ENCODE measurements at regions not wholly inside any gene's neighbourhood (a gene's known extent, or its start where the extent isn't known, plus 50 kb on each side); places are given as distances from the start of the nearest gene placed in this dataset.

- no peak for TF ChIP-seq CTCF (conservative IDR thresholded peaks at IDR 0.05; ENCODE audit: low read depth in 2 of 2)
- TF ChIP-seq EZH2 (IDR thresholded peaks at IDR 0.05; ENCODE audit: low read depth, unreplicated experiment), result no peak
- no peak for TF ChIP-seq EZH2phosphoT487 (IDR thresholded peaks at IDR 0.05; ENCODE audit: unreplicated experiment)
- TF ChIP-seq JUNB (IDR thresholded peaks at IDR 0.05; ENCODE audit: unreplicated experiment), result no peak
- TF ChIP-seq POLR2AphosphoS5 (IDR thresholded peaks at IDR 0.05; ENCODE audit: low read depth), result no peak
- no peak for TF ChIP-seq REST (IDR thresholded peaks at IDR 0.05; ENCODE audit: unreplicated experiment)
- TF ChIP-seq CREB1 (CRISPR knock-in tag; IDR thresholded peaks at IDR 0.05; ENCODE audit: low read depth), result no peak
- no peak for TF ChIP-seq ZNF114 (CRISPR knock-in tag; IDR thresholded peaks at IDR 0.05)
- no peak for TF ChIP-seq NANOG (IDR thresholded peaks at IDR 0.05; ENCODE audit: borderline replicate concordance)
- no peak for TF ChIP-seq ZNF462 (CRISPR knock-in tag; IDR thresholded peaks at IDR 0.05)
- TF ChIP-seq STAT1 (IDR thresholded peaks at IDR 0.05; ENCODE audit: unreplicated experiment), result no peak
- no peak for TF ChIP-seq ETS1 (IDR thresholded peaks at IDR 0.05)
Measured at GRCh38 chr20:57849121-57849520, 139.3 kb upstream of the PMEPA1 start.
